NOMO-1 treated with dmso at 0.1 percent for 144 hours (cell line): ENCODE measurements at regions not wholly inside any gene's neighbourhood (a gene's known extent, or its start where the extent isn't known, plus 50 kb on each side); places are given as distances from the start of the nearest gene placed in this dataset.
"Not testable (repeated sequence)": the region's sequence is repeated elsewhere in the genome, so short reads cannot be mapped to it uniquely, and the experiment has no call there.

Experiments
- DNase-seq: peaks from one replicate; lab custom pipeline; 2025; ENCODE audit not compliant: unreplicated experiment; lab: John Stamatoyannopoulos, UW

- DNase-seq, result not testable (repeated sequence)
These were observed 180.9 kb downstream of the CEP170 start for GRCh38 chr1:243074224-243074623.

DNA sequence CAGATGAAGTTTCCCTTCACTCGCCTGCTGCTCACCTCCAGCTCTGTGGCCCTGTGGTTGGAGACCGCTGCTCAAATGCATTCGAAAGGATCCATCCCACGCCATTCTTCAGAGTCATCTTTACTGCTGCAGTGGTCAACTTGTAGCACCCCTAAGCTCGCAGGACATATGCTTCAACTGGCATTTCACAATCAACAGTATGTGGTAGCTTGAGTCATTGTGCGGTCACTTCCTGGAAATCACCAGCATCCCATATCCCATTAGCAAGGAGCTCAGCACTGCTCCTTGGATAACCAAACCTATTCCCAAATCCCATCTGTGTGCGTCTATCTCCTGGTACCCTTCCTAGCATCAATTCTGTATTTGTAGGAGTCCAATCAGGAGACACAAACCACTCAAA lies 188.0 kb downstream of the CEP170 start:
- not testable (repeated sequence) for DNase-seq

DNA sequence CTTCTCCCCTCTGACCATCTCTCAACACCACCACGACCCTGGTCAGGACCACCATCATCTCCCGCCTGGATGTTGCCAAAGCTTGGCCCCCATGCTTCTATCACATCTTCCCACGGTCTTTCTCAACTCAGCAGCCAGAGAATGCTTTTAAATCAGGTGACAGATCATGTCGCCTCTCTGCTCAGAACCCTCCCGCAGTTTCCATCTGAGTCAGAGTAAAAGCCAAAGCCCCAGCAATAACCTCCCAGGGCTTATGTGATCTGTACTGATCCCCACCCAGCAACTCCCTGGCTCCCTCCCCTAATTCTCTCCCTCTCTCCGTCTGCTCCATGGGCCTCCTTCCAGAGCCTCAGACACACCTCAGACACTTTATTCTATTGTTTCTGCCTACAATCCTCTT lies 193.1 kb downstream of the CEP170 start:
- not testable (repeated sequence) for DNase-seq

- not testable (repeated sequence) for DNase-seq
These were observed 199.6 kb downstream of the CEP170 start for GRCh38 chr1:243055510-243055909.

GRCh38 chr1:243055091-243055490 lies 200.0 kb downstream of the CEP170 start:
- not testable (repeated sequence) for DNase-seq

GRCh38 chr1:243054681-243055080 lies 200.4 kb downstream of the CEP170 start:
- not testable (repeated sequence) for DNase-seq

DNA sequence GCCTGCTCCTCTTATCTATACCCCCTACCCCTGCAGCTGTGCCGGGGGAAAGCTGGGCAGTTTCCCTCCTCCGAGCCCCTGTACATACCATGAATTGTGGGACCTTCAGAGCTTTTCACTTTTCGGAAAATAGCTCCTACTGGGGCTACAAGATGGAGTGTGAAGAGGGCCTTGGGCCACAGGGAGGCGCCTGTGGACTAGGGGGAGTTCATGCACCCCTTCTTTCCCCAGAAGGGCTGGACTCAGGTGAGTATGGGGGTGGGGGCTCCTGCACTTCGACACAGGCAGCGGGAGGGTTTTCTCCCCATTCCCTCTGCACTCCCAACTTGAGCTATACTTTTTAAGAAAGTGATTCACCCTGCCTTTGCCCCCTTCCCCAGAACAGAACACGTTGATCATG lies 202.0 kb downstream of the CEP170 start:
- DNase-seq, result not testable (repeated sequence)

DNA sequence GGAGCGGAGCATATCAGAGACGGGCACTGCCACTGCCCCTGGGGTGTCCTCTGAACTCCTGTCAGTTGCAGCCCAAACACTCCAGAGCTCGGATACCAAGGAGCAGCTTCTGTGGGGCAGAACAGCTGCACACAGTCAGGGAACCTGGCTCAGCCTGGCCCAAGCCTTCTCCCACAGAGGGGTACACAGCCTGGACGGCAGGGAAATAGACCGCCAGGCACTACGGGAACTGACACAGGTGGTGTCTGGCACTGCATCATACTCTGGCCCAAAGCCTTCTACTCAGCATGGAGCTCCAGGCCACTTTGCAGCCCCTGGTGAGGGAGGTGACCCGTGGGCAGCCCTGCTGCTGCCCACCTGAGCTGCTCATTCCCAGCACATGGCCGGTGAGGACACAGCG lies 204.5 kb downstream of the CEP170 start:
- DNase-seq, result not testable (repeated sequence)

DNA sequence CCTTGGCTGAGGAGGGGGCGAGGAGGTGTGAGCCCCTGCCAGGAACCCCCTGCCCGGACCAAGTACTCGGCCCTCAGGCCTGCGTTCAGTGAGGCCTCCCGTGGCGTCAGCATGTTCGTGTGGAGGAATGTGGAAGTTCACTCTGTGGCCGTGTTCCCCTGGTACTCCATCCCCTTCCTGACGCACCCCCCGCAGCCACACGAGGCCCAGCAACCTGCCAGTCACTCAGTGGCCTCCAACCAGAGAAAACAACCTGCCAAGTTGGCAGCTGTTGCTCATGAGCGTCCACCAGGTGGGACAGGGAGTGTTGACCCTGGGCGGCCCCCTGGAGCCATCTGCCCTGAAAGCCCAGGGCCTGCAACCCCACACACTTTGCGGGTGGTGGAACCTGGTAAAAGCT lies 205.4 kb downstream of the CEP170 start:
- not testable (repeated sequence) for DNase-seq

DNA sequence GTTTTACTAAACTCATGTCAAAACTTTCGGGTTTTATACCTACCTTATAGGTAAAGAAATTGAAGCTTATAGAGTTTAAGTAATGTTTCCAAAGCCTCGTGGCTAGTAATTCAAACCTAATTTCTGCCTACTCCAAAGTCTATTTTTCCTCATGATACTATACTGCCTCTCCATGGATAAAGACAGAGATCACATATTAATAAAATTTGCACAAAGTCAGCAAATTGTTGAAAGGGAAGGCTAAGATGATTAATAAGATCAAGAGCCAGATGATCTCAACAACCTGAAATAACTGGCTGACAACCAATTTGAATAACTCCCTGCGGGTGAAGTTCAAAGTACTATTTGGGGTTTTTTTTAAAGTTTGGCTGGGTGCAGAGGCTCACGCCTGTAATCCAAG lies 233.7 kb downstream of the CEP170 start:
- not testable (repeated sequence) for DNase-seq

GRCh38 chr1:243019030-243019635 lies 235.9 kb downstream of the CEP170 start:
- not testable (repeated sequence) for DNase-seq

- not testable (repeated sequence) for DNase-seq
These were observed 244.4 kb downstream of the CEP170 start for GRCh38 chr1:243010719-243011118.

DNA sequence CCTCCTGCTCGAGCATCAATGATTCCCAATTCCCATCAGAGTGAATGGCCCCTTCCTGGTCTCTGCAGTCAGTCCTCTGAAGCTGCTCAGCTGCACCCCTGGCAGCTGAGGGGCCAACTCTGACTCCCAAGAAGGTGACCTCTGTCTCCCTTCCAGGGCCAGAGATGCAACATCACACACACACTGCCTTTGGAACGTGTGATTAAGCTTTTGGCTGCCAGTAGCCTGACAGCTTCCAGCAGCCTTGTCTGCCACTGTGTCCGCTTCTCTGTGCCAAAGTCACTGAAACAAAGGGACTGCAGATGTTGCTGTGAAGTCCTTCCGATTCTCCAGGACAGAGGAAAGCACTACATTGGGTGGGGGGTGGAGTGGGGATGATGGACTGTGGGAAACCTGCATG lies 254.1 kb downstream of the CEP170 start:
- not testable (repeated sequence) for DNase-seq

DNA sequence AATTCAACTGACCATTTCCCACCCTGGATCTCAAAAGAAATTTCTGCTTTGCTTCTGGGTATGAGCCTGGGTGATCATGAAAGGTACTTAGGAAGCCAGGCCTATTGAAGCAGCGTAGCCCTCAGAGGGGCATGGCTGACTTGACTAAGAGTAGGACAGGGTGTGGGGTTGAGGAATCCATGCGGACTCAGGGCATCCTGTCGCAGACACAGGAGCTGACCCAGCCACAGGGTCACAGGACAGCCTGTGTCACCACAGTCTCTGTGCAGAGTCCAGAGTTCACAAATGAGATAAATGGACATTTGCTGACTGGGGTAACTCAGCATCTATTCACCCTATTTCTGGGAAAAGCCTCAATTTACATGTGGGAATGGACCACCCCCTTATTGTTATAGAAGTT lies 262.3 kb downstream of the CEP170 start:
- not testable (repeated sequence) for DNase-seq

- not testable (repeated sequence) for DNase-seq
These were observed 270.0 kb downstream of the CEP170 start for GRCh38 chr1:242985096-242985495.

- DNase-seq, result not testable (repeated sequence)
These were observed 281.7 kb downstream of the CEP170 start for GRCh38 chr1:242973341-242973740.

DNA sequence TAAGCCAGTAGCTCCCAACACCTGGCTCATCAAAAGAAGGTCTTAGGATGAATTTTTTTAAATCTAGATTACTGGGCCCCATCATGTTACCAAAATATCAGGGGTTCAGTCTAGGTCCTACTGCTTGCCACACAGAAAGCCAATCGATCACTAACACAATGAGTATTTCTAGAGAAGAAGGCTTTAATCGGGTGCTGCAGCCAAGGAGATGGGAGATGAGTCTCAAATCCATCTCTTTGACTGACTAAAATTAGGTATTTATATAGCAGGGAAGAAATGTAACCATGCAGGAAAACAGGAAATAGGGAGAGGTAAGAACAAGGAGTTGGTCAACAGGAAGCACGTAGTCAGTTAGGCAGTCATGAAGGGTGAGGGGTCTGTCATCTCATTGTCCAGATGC lies 288.2 kb downstream of the CEP170 start:
- DNase-seq, result no peak

DNA sequence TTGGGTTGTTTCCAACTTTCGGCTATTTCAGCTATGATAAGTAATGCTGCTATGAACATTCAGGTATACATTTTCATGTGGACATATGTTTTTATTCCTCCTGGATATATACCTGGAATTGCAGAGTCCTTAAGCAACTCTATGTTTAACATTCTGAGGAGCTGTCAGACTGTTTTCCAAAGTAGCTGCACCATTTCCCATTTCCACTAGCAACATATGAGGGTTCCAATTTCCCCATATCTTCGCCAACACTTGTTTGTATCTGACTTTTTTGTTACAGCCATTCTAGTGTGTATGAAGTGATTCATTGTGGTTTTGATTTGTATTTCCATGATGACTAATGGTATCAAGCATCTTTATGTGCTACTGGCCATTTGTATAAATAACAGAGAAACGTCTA lies 295.7 kb downstream of the CEP170 start:
- DNase-seq, result not testable (repeated sequence)

GRCh38 chr1:242954945-242955344 lies 300.1 kb downstream of the CEP170 start:
- DNase-seq, result not testable (repeated sequence)

DNA sequence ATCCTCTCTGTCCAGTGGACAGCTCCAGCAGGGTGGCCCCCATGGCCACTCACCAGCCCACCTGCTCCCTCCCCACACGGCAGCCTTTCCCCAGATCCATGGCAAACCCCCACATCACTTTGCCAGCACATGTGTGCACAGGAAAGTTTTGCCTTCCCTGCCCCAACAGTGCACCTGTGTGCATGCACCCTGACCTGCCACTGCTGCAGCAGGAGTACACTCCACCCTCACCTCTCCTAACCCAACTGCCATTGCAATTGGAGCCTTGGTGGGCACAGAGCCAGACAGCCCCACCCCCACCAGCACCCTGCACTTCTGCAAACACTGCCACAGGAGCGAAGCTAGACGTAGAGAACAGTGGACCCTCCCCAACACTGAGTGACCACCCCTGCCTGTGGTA lies 308.9 kb downstream of the CEP170 start:
- DNase-seq, result no peak

GRCh38 chr1:242936725-242937124 lies 318.4 kb downstream of the CEP170 start:
- not testable (repeated sequence) for DNase-seq

DNA sequence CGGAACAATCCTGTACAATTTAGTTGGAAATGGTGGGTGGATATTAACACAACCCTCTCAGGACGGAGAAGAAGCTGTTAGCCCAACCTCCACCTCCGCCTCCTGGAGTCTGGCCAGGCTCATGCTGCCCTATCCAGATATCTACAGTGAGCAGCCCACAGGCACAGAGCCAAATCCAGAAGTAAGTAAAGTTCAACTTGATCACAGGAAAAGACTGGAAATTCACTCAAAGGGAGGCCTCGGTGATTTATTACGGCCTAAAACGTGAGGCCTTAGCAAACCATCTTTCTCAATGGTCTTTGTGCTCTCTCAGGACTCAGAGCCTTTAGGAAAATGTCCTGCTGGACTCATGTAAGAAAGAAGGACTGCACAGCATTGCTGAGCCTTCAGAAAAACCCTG lies 330.4 kb downstream of the CEP170 start:
- not testable (repeated sequence) for DNase-seq

DNA sequence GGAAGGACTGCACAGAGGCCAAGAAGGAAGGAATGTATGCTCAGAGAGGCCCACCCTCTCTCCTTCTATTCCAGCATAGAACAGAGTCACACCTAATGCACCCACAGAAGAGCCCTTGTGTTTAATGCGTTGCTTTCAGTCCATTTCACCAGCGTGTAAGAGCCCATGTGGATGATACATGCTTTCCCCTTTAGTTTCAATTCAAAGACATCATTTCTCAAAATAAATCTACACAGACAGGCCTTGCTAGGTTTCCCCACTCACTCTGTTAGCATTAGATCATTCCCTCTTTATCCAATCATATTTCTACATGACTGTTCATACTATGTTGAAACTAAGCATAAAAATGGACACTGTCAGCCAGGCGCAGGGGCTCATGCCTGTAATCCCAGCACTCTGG lies 331.5 kb downstream of the CEP170 start:
- DNase-seq, result not testable (repeated sequence)
